Esophagus squamous epithelium (tissue), 5 donors: ENCODE measurements at regions not wholly inside any gene's neighbourhood (a gene's known extent, or its start where the extent isn't known, plus 50 kb on each side); places are given as distances from the start of the nearest gene placed in this dataset.
"Not testable (repeated sequence)": the region's sequence is repeated elsewhere in the genome, so short reads cannot be mapped to it uniquely, and the experiment has no call there.

Experiments used
- DNase-seq: peaks from one replicate; lab custom pipeline; 2025; lab: John Stamatoyannopoulos, UW
- H3K27ac ChIP-seq, 4 donors: fragments of 200-600 bp; sonication (generic); one replicate each; pipeline ENCODE4 v1.5.1; 2016 to 2019; ENCODE audit warnings: mild to moderate bottlenecking in 1 of 4
- H3K27me3 ChIP-seq, 4 donors: fragments of 200-600 bp; sonication (generic); 1 replicate in 3 of 4; 2 replicates in 1 of 4; pipeline versions ENCODE4 v1.5.1 to v1.6.0; 2017 to 2021; ENCODE audit warnings: antibody characterized with exemption in 1 of 4
- H3K36me3 ChIP-seq, 3 donors: fragments of 200-600 bp; sonication (generic); one replicate each; pipeline ENCODE4 v1.5.1; 2016 to 2019
- H3K4me1 ChIP-seq, 3 donors: fragments of 200-600 bp; sonication (generic); one replicate each; pipeline ENCODE4 v1.5.1; 2017 to 2019
- H3K4me3 ChIP-seq, 4 donors: fragments of 200-600 bp; sonication (generic); 1 replicate in 3 of 4; 2 replicates in 1 of 4; pipeline ENCODE4 v1.5.1; 2016 to 2019; ENCODE audit warnings: mild to moderate bottlenecking in 2 of 4, moderate library complexity in 1 of 4
- H3K9me3 ChIP-seq, 3 donors: fragments of 200-600 bp; sonication (generic); one replicate each; pipeline ENCODE4 v1.5.1; 2016 to 2019
- CTCF ChIP-seq, 6 experiments: fragments of 450-650 bp in 4 of 6; fragments of 200-600 bp in 2 of 6; sonication (generic) in 2 of 6; IDR thresholded peaks; one replicate each; pipeline ENCODE4 v1.5.1; 2016 to 2019; ENCODE audit warnings: antibody characterized with exemption in 6 of 6, mild to moderate bottlenecking in 4 of 6, moderate library complexity in 4 of 6
- POLR2A ChIP-seq, 4 donors: fragments of 450-650 bp; IDR thresholded peaks; one replicate each; pipeline ENCODE4 v1.6.1; 2017; ENCODE audit warnings: antibody characterized with exemption in 4 of 4, mild to moderate bottlenecking in 4 of 4, moderate library complexity in 3 of 4
- WGBS, 2 donors: methylation state at CpG; one replicate each; pipeline ENCODE4 v1.1.5; 2018; 5-methylcytosine and 5-hydroxymethylcytosine counted together
- intact Hi-C: fragments of 100-400 bp; cut with DNase I; formaldehyde crosslinking; loops from one replicate; pipeline ENCODE4 v1.15.0; 2022
- donor health status: DM: yes; HTN: yes; CAD: no.

- WGBS, 2 donors = 77 to 83% methylated on average over 3 of the region's 7 CpGs
- no peaks in the 10 kb centered on the region for H3K4me1 ChIP-seq
- peaks cover 0 to 87% (median 0%) of the 10 kb centered on the region in 4 donors for H3K27me3 ChIP-seq
- intact Hi-C loops = no loop called here
- no peak overlapping the region for H3K4me3 ChIP-seq
- H3K9me3 ChIP-seq = no peaks in the 10 kb centered on the region
- no peaks in the 10 kb centered on the region for H3K36me3 ChIP-seq
- DNase-seq = no peak
- TF ChIP-seq CTCF (IDR thresholded peaks at IDR 0.05) (no peak), POLR2A (IDR thresholded peaks at IDR 0.05) (no peak)
- H3K27ac ChIP-seq = no peak overlapping the region
These were observed 63.5 kb upstream of the EN2 start for GRCh38 chr7:155394413-155394812.

- TF ChIP-seq CTCF (IDR thresholded peaks at IDR 0.05) (no peak), POLR2A (IDR thresholded peaks at IDR 0.05) (no peak)
- Histone ChIP-seq H3K36me3 (no peaks in the 10 kb centered on the region), H3K27me3 (peaks cover 0 to 87% (median 0%) of the 10 kb centered on the region in 4 donors), H3K4me3 (no peak overlapping the region), H3K9me3 (no peaks in the 10 kb centered on the region), H3K27ac (no peak overlapping the region), H3K4me1 (no peaks in the 10 kb centered on the region)
- DNase-seq = no peak
- intact Hi-C loops = no loop called here
- 46 to 47% methylated on average over 14 to 15 of the region's 17 CpGs for WGBS, 2 donors
These were observed 62.6 kb upstream of the EN2 start for GRCh38 chr7:155395176-155395797.

- Histone ChIP-seq H3K4me1 (no peaks in the 10 kb centered on the region), H3K27me3 (peaks cover 0 to 87% (median 0%) of the 10 kb centered on the region in 4 donors), H3K27ac (no peak overlapping the region), H3K36me3 (no peaks in the 10 kb centered on the region), H3K9me3 (no peaks in the 10 kb centered on the region), H3K4me3 (no peak overlapping the region)
- TF ChIP-seq CTCF (IDR thresholded peaks at IDR 0.05) (no peak), POLR2A (IDR thresholded peaks at IDR 0.05) (no peak)
- WGBS, 2 donors = 82 to 88% methylated on average over 6 of the region's 16 CpGs
- intact Hi-C loops = no loop called here
- DNase-seq = no peak
These were observed 61.3 kb upstream of the EN2 start for GRCh38 chr7:155396661-155397060.

DNA sequence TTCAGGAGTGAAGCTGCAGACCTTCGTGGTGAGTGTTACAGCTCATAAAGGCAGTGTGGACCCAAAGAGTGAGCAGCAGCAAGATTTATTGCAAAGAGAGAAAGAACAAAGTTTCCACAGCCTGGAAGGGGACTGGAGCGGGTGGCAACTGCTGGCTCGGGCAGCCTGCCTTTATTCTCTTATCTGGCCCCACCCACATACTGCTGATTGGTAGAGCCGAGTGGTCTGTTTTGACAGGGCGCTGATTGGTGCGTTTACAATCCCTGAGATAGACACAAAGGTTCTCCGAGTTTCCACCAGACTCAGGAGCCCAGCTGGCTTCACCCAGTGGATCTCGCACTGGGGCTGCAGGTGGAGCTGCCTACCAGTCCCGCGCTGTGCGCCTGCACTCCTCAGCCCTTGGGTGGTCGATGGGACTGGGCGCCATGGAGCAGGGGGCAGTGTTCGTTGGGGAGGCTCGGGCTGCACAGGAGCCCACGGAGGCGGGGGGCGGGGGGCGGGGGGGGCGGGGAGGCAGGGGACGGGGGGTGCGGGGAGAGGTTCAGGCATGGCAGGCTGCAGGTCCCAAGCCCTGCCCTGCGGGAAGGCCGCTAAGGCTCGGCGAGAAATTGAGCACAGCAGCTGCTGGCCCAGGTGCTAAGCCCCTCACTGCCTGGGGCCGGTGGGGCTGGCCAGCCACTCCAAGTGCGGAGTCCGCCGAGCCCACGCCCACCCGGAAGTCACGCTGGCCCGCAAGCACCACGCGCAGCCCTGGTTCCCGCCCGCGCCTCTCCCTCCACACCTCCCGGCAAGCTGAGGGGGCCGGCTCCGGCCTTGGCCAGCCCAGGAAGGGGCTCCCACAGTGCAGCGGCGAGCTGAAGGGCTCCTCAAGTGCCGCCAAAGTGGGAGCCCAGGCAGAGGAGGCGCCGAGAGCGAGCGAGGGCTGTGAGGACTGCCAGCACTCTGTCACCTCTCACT, 59.9 kb upstream of the EN2 start:
- H3K27ac ChIP-seq, H3K9me3 ChIP-seq, H3K36me3 ChIP-seq, H3K4me1 ChIP-seq, intact Hi-C loops, H3K4me3 ChIP-seq, DNase-seq: not testable (repeated sequence)
- 71 to 80% methylated on average over 5 to 14 of the region's 49 CpGs for WGBS, 2 donors
- H3K27me3 ChIP-seq = peaks cover 0 to 87% (median 0%) of the 10 kb centered on the region in 4 donors

GRCh38 chr7:155398944-155399343, 59.0 kb upstream of the EN2 start:
- Histone ChIP-seq H3K4me3 (no peak overlapping the region), H3K27ac (no peak overlapping the region), H3K36me3 (no peaks in the 10 kb centered on the region), H3K4me1 (no peaks in the 10 kb centered on the region), H3K27me3 (peaks cover 0 to 87% (median 0%) of the 10 kb centered on the region in 4 donors), H3K9me3 (no peaks in the 10 kb centered on the region)
- 61 to 67% methylated on average over 12 of the region's 14 CpGs for WGBS, 2 donors
- no peak for TF ChIP-seq CTCF (IDR thresholded peaks at IDR 0.05)
- no peak for TF ChIP-seq POLR2A (IDR thresholded peaks at IDR 0.05)
- DNase-seq = no peak
- intact Hi-C loops = no loop called here
